ENCODE measurements at regions not wholly inside any gene's neighbourhood (a gene's known extent, or its start where the extent isn't known, plus 50 kb on each side); places are given as distances from the start of the nearest gene placed in this dataset.

GRCh38 chr15:35937380-35937779 lies 391.4 kb upstream of the DPH6 start:
- 0% methylated on average over 1 of the region's 1 CpG for WGBS (ENCODE audit: insufficient coverage, low coverage, missing lambda C conversion rate)
- TF ChIP-seq ETV6 (IDR thresholded peaks at IDR 0.05; ENCODE audit: borderline replicate concordance in 1 of 2, low read depth in 2 of 2, low read length in 1 of 2): no peak
- no peak for TF ChIP-seq ETV6 (CRISPR knock-in tag; IDR thresholded peaks at IDR 0.05; ENCODE audit: borderline replicate concordance)
- no peak for TF ChIP-seq ZNF655 (CRISPR knock-in tag; IDR thresholded peaks at IDR 0.05)
- no peak for TF ChIP-seq RBBP5 (IDR thresholded peaks at IDR 0.05; ENCODE audit: borderline replicate concordance, insufficient read depth, low read length, poor library complexity, severe bottlenecking)
- no peak for TF ChIP-seq SLC30A9 (CRISPR knock-in tag; IDR thresholded peaks at IDR 0.05)
- no peak for TF ChIP-seq THRAP3 (IDR thresholded peaks at IDR 0.05; ENCODE audit: borderline replicate concordance)
- TF ChIP-seq ARID2 (IDR thresholded peaks at IDR 0.05): no peak
- no peak for TF ChIP-seq BRD4 (IDR thresholded peaks at IDR 0.05)
- no peak for TF ChIP-seq ZBTB43 (CRISPR knock-in tag; IDR thresholded peaks at IDR 0.05)
- TF ChIP-seq MED1 (CRISPR knock-in tag; IDR thresholded peaks at IDR 0.05; ENCODE audit: borderline replicate concordance): no peak
- TF ChIP-seq RBFOX2 (IDR thresholded peaks at IDR 0.05; ENCODE audit: low read depth, low read length): no peak
- TF ChIP-seq ZNF24 (IDR thresholded peaks at IDR 0.05): no peak
- TF ChIP-seq ZNF121 (CRISPR knock-in tag; conservative IDR thresholded peaks at IDR 0.05): no peak
- TF ChIP-seq HOMEZ (CRISPR knock-in tag; IDR thresholded peaks at IDR 0.05): no peak
- no peak for TF ChIP-seq NUFIP1 (IDR thresholded peaks at IDR 0.05; ENCODE audit: partially characterized antibody)
- TF ChIP-seq ZNF589 (CRISPR knock-in tag; IDR thresholded peaks at IDR 0.05; ENCODE audit: low read depth): no peak
- no peak for TF ChIP-seq ZNF395 (CRISPR knock-in tag; IDR thresholded peaks at IDR 0.05)
- no peak for TF ChIP-seq CXXC5 (CRISPR knock-in tag; IDR thresholded peaks at IDR 0.05)
- TF ChIP-seq ZNF217 (CRISPR knock-in tag; IDR thresholded peaks at IDR 0.05): no peak
- Histone ChIP-seq H3K36me3 (ENCODE audit: control insufficient read depth, insufficient read depth, low read length) (no peaks in the 10 kb centered on the region), H3K9ac (ENCODE audit: insufficient read depth in 1 of 2, low read depth in 2 of 2, low read length in 2 of 2) (no peak overlapping the region), H3K4me1 (replicated peaks in 1 of 2; ENCODE audit: control insufficient read depth in 2 of 2, insufficient read depth in 2 of 2, low read length in 2 of 2) (no peaks in the 10 kb centered on the region), H3K4me2 (ENCODE audit: insufficient read depth, low read length) (no peak overlapping the region), H3K4me3 (no peak overlapping the region), H4K20me1 (replicated peaks; ENCODE audit: control insufficient read depth, insufficient read depth, low read length) (no peaks in the 10 kb centered on the region), H3K27ac (ENCODE audit: extremely low read depth, low read depth, low read length) (no peak overlapping the region), H3K79me2 (ENCODE audit: control insufficient read depth, insufficient read depth, low read length) (no peaks in the 10 kb centered on the region), H3K9me3 (replicated peaks; ENCODE audit: control insufficient read depth, insufficient read depth, low read depth, low read length) (no peaks in the 10 kb centered on the region), H2AFZ (ENCODE audit: low read depth, low read length) (no peak overlapping the region), H3K27me3 (ENCODE audit: control insufficient read depth in 2 of 2, insufficient read depth in 2 of 2, low read length in 2 of 2) (no peaks in the 10 kb centered on the region), H3K9me1 (ENCODE audit: control insufficient read depth, insufficient read depth, low read length) (no peaks in the 10 kb centered on the region)
- intact Hi-C loops (cut with micrococcal nuclease) (no loop called here), in situ Hi-C loops (cut with MboI) (no loop called here)
- POLR2A ChIA-PET: interaction anchor here (0.6 kb wide), 1 partner anchor 111 kb away, joined by 3 read pairs; no protein-coding TSS in a partner anchor
- FAIRE-seq: no peak
- DNase-seq (ENCODE audit: extremely low read depth in 1 of 4, low spot score in 3 of 4): no peak
- ATAC-seq: no peak
- CTCF ChIA-PET (ENCODE audit: low intra/inter-chr PET ratio): no interaction called here
- no TSS peak for BruUV-seq (replicated peaks)
